ENCODE measurements at regions not wholly inside any gene's neighbourhood (a gene's known extent, or its start where the extent isn't known, plus 50 kb on each side); places are given as distances from the start of the nearest gene placed in this dataset.

DNA sequence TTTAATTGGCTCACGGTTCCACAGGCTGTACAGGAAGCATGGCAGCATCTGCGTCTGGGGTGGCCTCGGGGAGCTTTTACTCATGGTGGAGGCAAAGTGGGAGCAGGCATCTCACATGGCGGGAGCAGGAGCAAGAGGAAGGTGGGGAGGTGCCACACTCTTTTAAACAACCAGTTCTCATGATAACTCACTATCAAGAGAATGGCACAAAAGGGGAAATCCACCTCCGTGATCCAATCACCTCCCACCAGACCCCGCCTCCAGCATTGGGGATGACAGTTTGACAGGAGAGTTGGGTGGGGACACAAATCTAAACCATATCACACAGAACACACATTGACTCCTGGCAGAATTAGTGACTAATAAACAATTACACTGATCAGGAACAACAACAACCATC, 68.6 kb upstream of the ACKR3 start:
- Histone ChIP-seq H3F3A (ENCODE audit: insufficient read depth, low read length, poor library complexity, severe bottlenecking) (no peaks in the 10 kb centered on the region), H4K20me1 (ENCODE audit: insufficient read depth) (no peaks in the 10 kb centered on the region), H3K9ac (ENCODE audit: low read length) (no peak overlapping the region), H3K4me2 (ENCODE audit: low read length) (no peak overlapping the region), H2AFZ (ENCODE audit: low read depth, low read length) (no peak overlapping the region), H3K27ac (ENCODE audit: low read length) (no peak overlapping the region), H3K9me3 (ENCODE audit: low read length) (no peaks in the 10 kb centered on the region), H3K79me2 (replicated peaks; ENCODE audit: insufficient read depth, low read length) (no peaks in the 10 kb centered on the region), H3K9me2 (ENCODE audit: insufficient read depth, low read length) (no peaks in the 10 kb centered on the region), H3K36me3 (ENCODE audit: insufficient read depth, low read length) (no peaks in the 10 kb centered on the region), H3K4me3 (ENCODE audit: low read length) (no peak overlapping the region), H3K27me3 (ENCODE audit: insufficient read depth, low read depth, low read length) (no peaks in the 10 kb centered on the region)
- no peak for TF ChIP-seq SMC3 (conservative IDR thresholded peaks at IDR 0.05; ENCODE audit: poor library complexity)
- TF ChIP-seq EZH2 (IDR thresholded peaks at IDR 0.05; ENCODE audit: borderline replicate concordance, insufficient read depth, low read length, poor library complexity, severe bottlenecking), result no peak
- no peak for TF ChIP-seq TAF1 (IDR thresholded peaks at IDR 0.05; ENCODE audit: low read depth)
- TF ChIP-seq, protein P1, sequence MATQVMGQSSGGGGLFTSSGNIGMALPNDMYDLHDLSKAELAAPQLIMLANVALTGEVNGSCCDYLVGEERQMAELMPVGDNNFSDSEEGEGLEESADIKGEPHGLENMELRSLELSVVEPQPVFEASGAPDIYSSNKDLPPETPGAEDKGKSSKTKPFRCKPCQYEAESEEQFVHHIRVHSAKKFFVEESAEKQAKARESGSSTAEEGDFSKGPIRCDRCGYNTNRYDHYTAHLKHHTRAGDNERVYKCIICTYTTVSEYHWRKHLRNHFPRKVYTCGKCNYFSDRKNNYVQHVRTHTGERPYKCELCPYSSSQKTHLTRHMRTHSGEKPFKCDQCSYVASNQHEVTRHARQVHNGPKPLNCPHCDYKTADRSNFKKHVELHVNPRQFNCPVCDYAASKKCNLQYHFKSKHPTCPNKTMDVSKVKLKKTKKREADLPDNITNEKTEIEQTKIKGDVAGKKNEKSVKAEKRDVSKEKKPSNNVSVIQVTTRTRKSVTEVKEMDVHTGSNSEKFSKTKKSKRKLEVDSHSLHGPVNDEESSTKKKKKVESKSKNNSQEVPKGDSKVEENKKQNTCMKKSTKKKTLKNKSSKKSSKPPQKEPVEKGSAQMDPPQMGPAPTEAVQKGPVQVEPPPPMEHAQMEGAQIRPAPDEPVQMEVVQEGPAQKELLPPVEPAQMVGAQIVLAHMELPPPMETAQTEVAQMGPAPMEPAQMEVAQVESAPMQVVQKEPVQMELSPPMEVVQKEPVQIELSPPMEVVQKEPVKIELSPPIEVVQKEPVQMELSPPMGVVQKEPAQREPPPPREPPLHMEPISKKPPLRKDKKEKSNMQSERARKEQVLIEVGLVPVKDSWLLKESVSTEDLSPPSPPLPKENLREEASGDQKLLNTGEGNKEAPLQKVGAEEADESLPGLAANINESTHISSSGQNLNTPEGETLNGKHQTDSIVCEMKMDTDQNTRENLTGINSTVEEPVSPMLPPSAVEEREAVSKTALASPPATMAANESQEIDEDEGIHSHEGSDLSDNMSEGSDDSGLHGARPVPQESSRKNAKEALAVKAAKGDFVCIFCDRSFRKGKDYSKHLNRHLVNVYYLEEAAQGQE (IDR thresholded peaks at IDR 0.05; ENCODE audit: borderline replicate concordance), result no peak

GRCh38 chr2:236501531-236501930, 68.1 kb upstream of the ACKR3 start:
- H3K4me2 ChIP-seq (ENCODE audit: low read length), result no peak overlapping the region
- no peak overlapping the region for H3K27ac ChIP-seq (ENCODE audit: low read length)
- no peaks in the 10 kb centered on the region for H4K20me1 ChIP-seq (ENCODE audit: insufficient read depth)
- no peaks in the 10 kb centered on the region for H3K27me3 ChIP-seq (ENCODE audit: insufficient read depth, low read depth, low read length)
- TF ChIP-seq EP300 (conservative IDR thresholded peaks at IDR 0.05; ENCODE audit: poor library complexity, severe bottlenecking) (no peak), SMC3 (conservative IDR thresholded peaks at IDR 0.05; ENCODE audit: poor library complexity) (no peak), RAD21 (conservative IDR thresholded peaks at IDR 0.05) (no peak), POLR2AphosphoS5 (IDR thresholded peaks at IDR 0.05) (no peak), EZH2 (IDR thresholded peaks at IDR 0.05; ENCODE audit: borderline replicate concordance, insufficient read depth, low read length, poor library complexity, severe bottlenecking) (no peak), MXI1 (conservative IDR thresholded peaks at IDR 0.05; ENCODE audit: poor library complexity, severe bottlenecking) (no peak), TAF1 (IDR thresholded peaks at IDR 0.05; ENCODE audit: low read depth) (no peak)
- TF ChIP-seq, protein P2, sequence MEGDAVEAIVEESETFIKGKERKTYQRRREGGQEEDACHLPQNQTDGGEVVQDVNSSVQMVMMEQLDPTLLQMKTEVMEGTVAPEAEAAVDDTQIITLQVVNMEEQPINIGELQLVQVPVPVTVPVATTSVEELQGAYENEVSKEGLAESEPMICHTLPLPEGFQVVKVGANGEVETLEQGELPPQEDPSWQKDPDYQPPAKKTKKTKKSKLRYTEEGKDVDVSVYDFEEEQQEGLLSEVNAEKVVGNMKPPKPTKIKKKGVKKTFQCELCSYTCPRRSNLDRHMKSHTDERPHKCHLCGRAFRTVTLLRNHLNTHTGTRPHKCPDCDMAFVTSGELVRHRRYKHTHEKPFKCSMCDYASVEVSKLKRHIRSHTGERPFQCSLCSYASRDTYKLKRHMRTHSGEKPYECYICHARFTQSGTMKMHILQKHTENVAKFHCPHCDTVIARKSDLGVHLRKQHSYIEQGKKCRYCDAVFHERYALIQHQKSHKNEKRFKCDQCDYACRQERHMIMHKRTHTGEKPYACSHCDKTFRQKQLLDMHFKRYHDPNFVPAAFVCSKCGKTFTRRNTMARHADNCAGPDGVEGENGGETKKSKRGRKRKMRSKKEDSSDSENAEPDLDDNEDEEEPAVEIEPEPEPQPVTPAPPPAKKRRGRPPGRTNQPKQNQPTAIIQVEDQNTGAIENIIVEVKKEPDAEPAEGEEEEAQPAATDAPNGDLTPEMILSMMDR (IDR thresholded peaks at IDR 0.05; ENCODE audit: poor library complexity, severe bottlenecking), result no peak
- TF ChIP-seq, protein P1 (IDR thresholded peaks at IDR 0.05; ENCODE audit: borderline replicate concordance), result no peak
- H3F3A ChIP-seq (ENCODE audit: insufficient read depth, low read length, poor library complexity, severe bottlenecking), result no peaks in the 10 kb centered on the region
- H3K36me3 ChIP-seq (ENCODE audit: insufficient read depth, low read length), result no peaks in the 10 kb centered on the region
- no peaks in the 10 kb centered on the region for H3K9me2 ChIP-seq (ENCODE audit: insufficient read depth, low read length)
- H2AFZ ChIP-seq (ENCODE audit: low read depth, low read length), result no peak overlapping the region
- H3K9me3 ChIP-seq (ENCODE audit: low read length), result no peaks in the 10 kb centered on the region
- no peak overlapping the region for H3K9ac ChIP-seq (ENCODE audit: low read length)
- no peaks in the 10 kb centered on the region for H3K79me2 ChIP-seq (replicated peaks; ENCODE audit: insufficient read depth, low read length)
- no peak overlapping the region for H3K4me3 ChIP-seq (ENCODE audit: low read length)

Measured in neural cell (in vitro differentiated cells).